H9 (cell line): ENCODE measurements at regions not wholly inside any gene's neighbourhood (a gene's known extent, or its start where the extent isn't known, plus 50 kb on each side); places are given as distances from the start of the nearest gene placed in this dataset.

Experiments
- DNase-seq: peaks from one replicate; pipeline ENCODE4 v3.0.0-alpha.2; 2017
- H2AFZ ChIP-seq: one replicate; pipeline ENCODE4 v1.6.1; 2013; ENCODE audit warnings: mild to moderate bottlenecking, low read length, control low read depth, moderate library complexity
- H2AK5ac ChIP-seq: 2 replicates; pipeline ENCODE4 v1.6.1; 2013; ENCODE audit warnings: low read length, control low read depth, mixed read lengths; ENCODE audit not compliant: insufficient read length
- H2BK120ac ChIP-seq: one replicate; pipeline ENCODE4 v1.6.1; 2013; ENCODE audit warnings: low read depth, mild to moderate bottlenecking, low read length, control low read depth, inconsistent platforms; ENCODE audit not compliant: poor library complexity, severe bottlenecking
- H2BK12ac ChIP-seq: 2 replicates; pipeline ENCODE4 v1.6.1; 2013; ENCODE audit warnings: low read length, control low read depth, mixed read lengths, low read depth; ENCODE audit not compliant: insufficient read length
- H2BK15ac ChIP-seq: 2 replicates; pipeline ENCODE4 v1.6.1; 2013; ENCODE audit warnings: low read depth, low read length, control low read depth
- H2BK20ac ChIP-seq: one replicate; pipeline ENCODE4 v1.6.1; 2013; ENCODE audit warnings: low read depth, mild to moderate bottlenecking, low read length, control low read depth, inconsistent platforms; ENCODE audit not compliant: poor library complexity, severe bottlenecking
- H2BK5ac ChIP-seq: 2 replicates; pipeline ENCODE4 v1.6.1; 2013; ENCODE audit warnings: low read length, control low read depth, mixed read lengths; ENCODE audit not compliant: insufficient read length
- H3K14ac ChIP-seq: 2 replicates; pipeline ENCODE4 v1.6.1; 2013; ENCODE audit warnings: low read length, control low read depth; ENCODE audit not compliant: insufficient read depth
- H3K18ac ChIP-seq: 2 replicates; pipeline ENCODE4 v1.6.1; 2013; ENCODE audit warnings: low read depth, mild to moderate bottlenecking, mixed read lengths, low read length, control low read depth; ENCODE audit not compliant: insufficient read length
- H3K23ac ChIP-seq: 2 replicates; pipeline ENCODE4 v1.6.1; 2013; ENCODE audit warnings: low read length, control low read depth, mixed read lengths, low read depth; ENCODE audit not compliant: insufficient read length
- H3K23me2 ChIP-seq: 2 replicates; pipeline ENCODE4 v1.6.1; 2013; ENCODE audit warnings: low read depth, mild to moderate bottlenecking, mixed read lengths, low read length, control low read depth; ENCODE audit not compliant: insufficient read length, poor library complexity, severe bottlenecking
- H3K27ac ChIP-seq: 2 replicates; pipeline ENCODE4 v1.5.1; 2013; ENCODE audit warnings: low read length, control low read depth, mixed read lengths, low read depth; ENCODE audit not compliant: insufficient read length
- H3K27me3 ChIP-seq: 2 replicates; pipeline ENCODE4 v1.6.1; 2013; ENCODE audit warnings: low read length, control low read depth, inconsistent platforms; ENCODE audit not compliant: insufficient read depth
- H3K4ac ChIP-seq: 2 replicates; pipeline ENCODE4 v1.6.1; 2013; ENCODE audit warnings: low read depth, mild to moderate bottlenecking, control low read depth, inconsistent platforms, low read length, moderate library complexity
- H3K4me1 ChIP-seq: 2 replicates; pipeline ENCODE4 v1.6.1; 2013; ENCODE audit warnings: low read length, control low read depth, inconsistent platforms; ENCODE audit not compliant: insufficient read depth
- H3K4me2 ChIP-seq: 2 replicates; pipeline ENCODE4 v1.6.1; 2013; ENCODE audit warnings: low read length, control low read depth, mixed read lengths; ENCODE audit not compliant: insufficient read length, insufficient read depth
- H3K56ac ChIP-seq: 2 replicates; pipeline ENCODE4 v1.6.1; 2013; ENCODE audit warnings: low read depth, mild to moderate bottlenecking, mixed read lengths, low read length, control low read depth; ENCODE audit not compliant: insufficient read length
- H3K79me1 ChIP-seq: 2 replicates; pipeline ENCODE4 v1.6.1; 2013; ENCODE audit warnings: low read depth, mild to moderate bottlenecking, moderate library complexity, low read length, control low read depth, inconsistent platforms; ENCODE audit not compliant: insufficient read depth, poor library complexity, severe bottlenecking
- H3K79me2 ChIP-seq: 2 replicates; pipeline ENCODE4 v1.6.1; 2013; ENCODE audit warnings: low read length, control low read depth, inconsistent platforms; ENCODE audit not compliant: insufficient read depth
- H3K9ac ChIP-seq: 2 replicates; pipeline ENCODE4 v1.6.1; 2013; ENCODE audit warnings: low read length, control low read depth, mixed read lengths; ENCODE audit not compliant: insufficient read length; ENCODE audit errors: extremely low read depth
- H3K9me3 ChIP-seq: one replicate; pipeline ENCODE4 v1.6.1; 2013; ENCODE audit warnings: low read depth, low read length, inconsistent platforms; ENCODE audit not compliant: control insufficient read depth
- H3T11ph ChIP-seq: one replicate; pipeline ENCODE4 v1.6.1; 2013; ENCODE audit warnings: mild to moderate bottlenecking, low read length, control low read depth, inconsistent platforms
- H4K20me1 ChIP-seq: one replicate; pipeline ENCODE4 v1.6.1; 2013; ENCODE audit not compliant: control insufficient read depth, insufficient read length, insufficient read depth
- H4K5ac ChIP-seq: 2 replicates; pipeline ENCODE4 v1.6.1; 2013; ENCODE audit warnings: low read depth, mild to moderate bottlenecking, mixed read lengths, low read length, control low read depth; ENCODE audit not compliant: insufficient read length
- H4K8ac ChIP-seq: replicated peaks from 2 replicates; pipeline ENCODE4 v1.6.1; 2013; ENCODE audit warnings: low read length, control low read depth, mixed read lengths, low read depth; ENCODE audit not compliant: insufficient read length
- H4K91ac ChIP-seq: 2 replicates; pipeline ENCODE4 v1.6.1; 2013; ENCODE audit warnings: low read depth, mild to moderate bottlenecking, moderate library complexity, mixed read lengths, low read length, control low read depth; ENCODE audit not compliant: insufficient read length
- H3K27ac Mint-ChIP-seq, 3 experiments: 2 replicates in 2 of 3; 3 replicates in 1 of 3; pipeline ENCODE4 v1.8.0; 2020 to 2021; ENCODE audit warnings: mixed read lengths in 3 of 3, mild to moderate bottlenecking in 1 of 3, moderate library complexity in 1 of 3
- H3K27me3 Mint-ChIP-seq: 2 replicates; pipeline ENCODE4 v1.8.0; 2021; ENCODE audit warnings: low read depth, mild to moderate bottlenecking, moderate library complexity, mixed read lengths
- H3K36me3 Mint-ChIP-seq, 3 experiments: 2 replicates in 2 of 3; 3 replicates in 1 of 3; pipeline ENCODE4 v1.8.0; 2020 to 2021; ENCODE audit warnings: low read depth in 3 of 3, mixed read lengths in 3 of 3; ENCODE audit not compliant: insufficient read depth in 1 of 3
- H3K4me1 Mint-ChIP-seq, 2 experiments: 2 replicates each; pipeline ENCODE4 v1.8.0; 2020; ENCODE audit warnings: mixed read lengths in 2 of 2
- H3K4me3 Mint-ChIP-seq, 2 experiments: 2 replicates in 1 of 2; 3 replicates in 1 of 2; pipeline ENCODE4 v1.8.0; 2020 to 2021; ENCODE audit warnings: mild to moderate bottlenecking in 2 of 2, mixed read lengths in 2 of 2, moderate library complexity in 1 of 2
- H3K9me3 Mint-ChIP-seq, 2 experiments: 2 replicates in 1 of 2; 3 replicates in 1 of 2; pipeline ENCODE4 v1.8.0; 2020; ENCODE audit warnings: mild to moderate bottlenecking in 2 of 2, mixed read lengths in 2 of 2, moderate library complexity in 1 of 2
- CTCF ChIP-seq: fragments of 200-600 bp; sonication (generic); conservative IDR thresholded peaks from 3 replicates; pipeline ENCODE4 v1.8.0; 2021; ENCODE audit warnings: antibody characterized with exemption, mild to moderate bottlenecking
- WGBS: extraction: QIAGEN DNeasy Blood & Tissue Kit; methylation state at CpG from one replicate; pipeline ENCODE4 v1.1.7; 2013; ENCODE audit warnings: missing lambda C conversion rate, low lambda C conversion rate, mixed read lengths; ENCODE audit not compliant: insufficient read length; ENCODE audit errors: extremely low coverage; 5-methylcytosine and 5-hydroxymethylcytosine counted together

- Mint-ChIP-seq H3K27me3 (peaks cover 2% of the 10 kb centered on the region; the same call in 1 of the 2 replicates), H3K4me3 (no peak overlapping the region), H3K4me1 (no peaks in the 10 kb centered on the region), H3K27ac (no peak overlapping the region), H3K36me3 (peaks cover 0 to 6% (median 4%) of the 10 kb centered on the region in 3 experiments; a peak in 4 of 7 replicates), H3K9me3 (peaks cover 5 to 10% of the 10 kb centered on the region in 2 experiments)
- H3K14ac ChIP-seq = no peak overlapping the region
- H3K27ac ChIP-seq = no peak overlapping the region
- no peaks in the 10 kb centered on the region for H3K79me2 ChIP-seq
- H4K91ac ChIP-seq = no peak overlapping the region
- no peak overlapping the region for H2BK12ac ChIP-seq
- no peak overlapping the region for H4K5ac ChIP-seq
- H2BK120ac ChIP-seq = no peak overlapping the region
- no peaks in the 10 kb centered on the region for H3K23me2 ChIP-seq
- no peaks in the 10 kb centered on the region for H3K9me3 ChIP-seq
- H3T11ph ChIP-seq = no peak overlapping the region
- no peak overlapping the region for H3K23ac ChIP-seq
- no peaks in the 10 kb centered on the region for H3K27me3 ChIP-seq
- no peak overlapping the region for H2AFZ ChIP-seq
- H3K56ac ChIP-seq = no peak overlapping the region
- H4K20me1 ChIP-seq = no peaks in the 10 kb centered on the region
- H3K4me1 ChIP-seq = no peaks in the 10 kb centered on the region
- TF ChIP-seq CTCF = no peak
- no peak overlapping the region for H2BK20ac ChIP-seq
- H3K18ac ChIP-seq = no peak overlapping the region
- no peak overlapping the region for H2BK15ac ChIP-seq
- no peak overlapping the region for H2AK5ac ChIP-seq
- DNase-seq = no peak
- no peak overlapping the region for H4K8ac ChIP-seq
- H3K79me1 ChIP-seq = no peaks in the 10 kb centered on the region
- no peak overlapping the region for H3K9ac ChIP-seq
- no peak overlapping the region for H3K4me2 ChIP-seq
- no CpG with 5 or more reads among the region's 1 CpG for WGBS
- no peak overlapping the region for H2BK5ac ChIP-seq
- no peak overlapping the region for H3K4ac ChIP-seq
Measured at GRCh38 chr4:101710806-101711205, 79.7 kb upstream of the BANK1 start.
